Smooth muscle cell (in vitro differentiated cells): ENCODE measurements at regions not wholly inside any gene's neighbourhood (a gene's known extent, or its start where the extent isn't known, plus 50 kb on each side); places are given as distances from the start of the nearest gene placed in this dataset.

Source experiments
- DNase-seq: peaks from one replicate; lab custom pipeline; 2025; ENCODE audit not compliant: unreplicated experiment; lab: John Stamatoyannopoulos, UW
- H2AFZ ChIP-seq: fragments of 200-600 bp; sonication (generic); 2 replicates; pipeline ENCODE4 v1.6.0; 2016; ENCODE audit warnings: antibody characterized with exemption, low read depth, mild to moderate bottlenecking
- H3F3A ChIP-seq: fragments of 200-600 bp; sonication (generic); 2 replicates; pipeline ENCODE4 v1.6.0; 2017; ENCODE audit warnings: antibody characterized with exemption, low read depth
- H3K27ac ChIP-seq: fragments of 200-600 bp; sonication (generic); 2 replicates; pipeline ENCODE4 v1.5.1; 2016; ENCODE audit warnings: low read depth, mild to moderate bottlenecking
- H3K27me3 ChIP-seq: fragments of 200-600 bp; sonication (generic); 2 replicates; pipeline ENCODE4 v1.6.1; 2016; ENCODE audit warnings: low read depth, mild to moderate bottlenecking
- H3K36me3 ChIP-seq: fragments of 200-600 bp; sonication (generic); 2 replicates; pipeline ENCODE4 v1.5.1; 2016; ENCODE audit warnings: low read depth
- H3K4me1 ChIP-seq: fragments of 200-600 bp; sonication (generic); 2 replicates; pipeline ENCODE4 v1.5.1; 2016; ENCODE audit warnings: low read depth
- H3K4me2 ChIP-seq: fragments of 200-600 bp; sonication (generic); 2 replicates; pipeline ENCODE4 v1.6.0; 2016; ENCODE audit warnings: mild to moderate bottlenecking
- H3K4me3 ChIP-seq: fragments of 200-600 bp; sonication (generic); 2 replicates; pipeline ENCODE4 v1.5.1; 2016; ENCODE audit warnings: mild to moderate bottlenecking
- H3K79me2 ChIP-seq: fragments of 200-600 bp; sonication (generic); 2 replicates; pipeline ENCODE4 v1.6.0; 2016; ENCODE audit warnings: low read depth, mild to moderate bottlenecking
- H3K9ac ChIP-seq: fragments of 200-600 bp; sonication (generic); 2 replicates; pipeline ENCODE4 v1.6.0; 2016; ENCODE audit warnings: low read depth
- H3K9me3 ChIP-seq: fragments of 200-600 bp; sonication (generic); replicated peaks from 2 replicates; pipeline ENCODE4 v1.5.1; 2016; ENCODE audit warnings: low read depth
- H4K20me1 ChIP-seq: fragments of 200-600 bp; sonication (generic); 2 replicates; pipeline ENCODE4 v1.6.0; 2016; ENCODE audit warnings: low read depth
- CTCF ChIP-seq: fragments of 200-600 bp; sonication (generic); IDR thresholded peaks from 2 replicates; pipeline ENCODE4 v1.5.1; 2017; ENCODE audit warnings: borderline replicate concordance, mild to moderate bottlenecking, antibody characterized with exemption; ENCODE audit not compliant: insufficient read depth, poor library complexity, severe bottlenecking
- WGBS: methylation state at CpG from one replicate; pipeline ENCODE4 v1.1.7; 2016; ENCODE audit warnings: low lambda C conversion rate; 5-methylcytosine and 5-hydroxymethylcytosine counted together

GRCh38 chr12:115426732-115427131 is 742.8 kb upstream of the TBX3 start:
- no peaks in the 10 kb centered on the region for H3K27me3 ChIP-seq

GRCh38 chr12:115424003-115424402 is 740.0 kb upstream of the TBX3 start:
- 90% methylated on average over 1 of the region's 1 CpG for WGBS
- no peaks in the 10 kb centered on the region for H3K9me3 ChIP-seq
- no peak for DNase-seq

More at GRCh38 chr12:115426732-115427131, 742.8 kb upstream of the TBX3 start:
- no peaks in the 10 kb centered on the region for H3K36me3 ChIP-seq
- no peaks in the 10 kb centered on the region for H3F3A ChIP-seq
- H3K4me1 ChIP-seq = no peaks in the 10 kb centered on the region
- H3K9me3 ChIP-seq = no peaks in the 10 kb centered on the region
- no peaks in the 10 kb centered on the region for H4K20me1 ChIP-seq
- no peak overlapping the region for H3K4me2 ChIP-seq
- no peak overlapping the region for H3K4me3 ChIP-seq
- no peak overlapping the region for H2AFZ ChIP-seq
- no peak for DNase-seq
- no peak overlapping the region for H3K27ac ChIP-seq
- no peak overlapping the region for H3K9ac ChIP-seq
- TF ChIP-seq CTCF = no peak
- H3K79me2 ChIP-seq = no peaks in the 10 kb centered on the region

GRCh38 chr12:115423546-115423987 is 739.6 kb upstream of the TBX3 start:
- H3K36me3 ChIP-seq = no peaks in the 10 kb centered on the region
- WGBS = 41% methylated on average over 5 of the region's 5 CpGs
- H4K20me1 ChIP-seq = no peaks in the 10 kb centered on the region
- H3K4me3 ChIP-seq = no peak overlapping the region
- H3K9me3 ChIP-seq = no peaks in the 10 kb centered on the region
- H3K27ac ChIP-seq = no peak overlapping the region
- H3K27me3 ChIP-seq = no peaks in the 10 kb centered on the region
- no peaks in the 10 kb centered on the region for H3K4me1 ChIP-seq
- H3F3A ChIP-seq = no peaks in the 10 kb centered on the region
- H2AFZ ChIP-seq = peak overlapping the region; percentile 71
- H3K9ac ChIP-seq = no peak overlapping the region
- no peak overlapping the region for H3K4me2 ChIP-seq
- DNase-seq = no peak
- no peaks in the 10 kb centered on the region for H3K79me2 ChIP-seq
- no peak for TF ChIP-seq CTCF

More at GRCh38 chr12:115424003-115424402, 740.0 kb upstream of the TBX3 start:
- H3K4me2 ChIP-seq = no peak overlapping the region
- no peaks in the 10 kb centered on the region for H4K20me1 ChIP-seq
- no peak overlapping the region for H3K9ac ChIP-seq
- no peaks in the 10 kb centered on the region for H3K4me1 ChIP-seq
- H3K79me2 ChIP-seq = no peaks in the 10 kb centered on the region
- no peak overlapping the region for H3K27ac ChIP-seq
- H3K4me3 ChIP-seq = no peak overlapping the region
- no peaks in the 10 kb centered on the region for H3K36me3 ChIP-seq
- H3K27me3 ChIP-seq = no peaks in the 10 kb centered on the region
- H2AFZ ChIP-seq = peak overlapping the region; percentile 62
- no peaks in the 10 kb centered on the region for H3F3A ChIP-seq
- TF ChIP-seq CTCF = no peak

- H3F3A ChIP-seq = no peaks in the 10 kb centered on the region
- H3K9me3 ChIP-seq = no peaks in the 10 kb centered on the region
- no peak overlapping the region for H3K27ac ChIP-seq
- DNase-seq = no peak
- TF ChIP-seq CTCF = no peak
- H3K27me3 ChIP-seq = no peaks in the 10 kb centered on the region
- no peaks in the 10 kb centered on the region for H3K79me2 ChIP-seq
- H3K4me2 ChIP-seq = no peak overlapping the region
- H3K4me1 ChIP-seq = no peaks in the 10 kb centered on the region
- H2AFZ ChIP-seq = peak overlapping the region; percentile 71
- no peak overlapping the region for H3K4me3 ChIP-seq
- H3K9ac ChIP-seq = no peak overlapping the region
- H3K36me3 ChIP-seq = no peaks in the 10 kb centered on the region
- H4K20me1 ChIP-seq = no peaks in the 10 kb centered on the region
Measured at GRCh38 chr12:115422845-115423545, 739.0 kb upstream of the TBX3 start.
